AG09309 (cell line): ENCODE measurements at regions not wholly inside any gene's neighbourhood (a gene's known extent, or its start where the extent isn't known, plus 50 kb on each side); places are given as distances from the start of the nearest gene placed in this dataset.
"Not testable (repeated sequence)": the region's sequence is repeated elsewhere in the genome, so short reads cannot be mapped to it uniquely, and the experiment has no call there.

Experiments used
- DNase-seq: peaks from one replicate; pipeline ENCODE4 v3.0.0-alpha.2; 2010; ENCODE audit warnings: low read depth
- H3K4me3 ChIP-seq: 2 replicates; pipeline ENCODE4 v1.5.1; 2011; ENCODE audit warnings: mild to moderate bottlenecking, low read depth, low read length, moderate library complexity; ENCODE audit not compliant: control insufficient read depth
- TF ChIP-seq, protein P1 (sequence below): IDR thresholded peaks from 2 replicates; pipeline ENCODE4 v1.5.1; 2011; ENCODE audit warnings: mild to moderate bottlenecking, low read depth, low read length, inconsistent platforms; ENCODE audit not compliant: insufficient read depth, control insufficient read depth; ENCODE audit errors: missing control alignments

DNA sequence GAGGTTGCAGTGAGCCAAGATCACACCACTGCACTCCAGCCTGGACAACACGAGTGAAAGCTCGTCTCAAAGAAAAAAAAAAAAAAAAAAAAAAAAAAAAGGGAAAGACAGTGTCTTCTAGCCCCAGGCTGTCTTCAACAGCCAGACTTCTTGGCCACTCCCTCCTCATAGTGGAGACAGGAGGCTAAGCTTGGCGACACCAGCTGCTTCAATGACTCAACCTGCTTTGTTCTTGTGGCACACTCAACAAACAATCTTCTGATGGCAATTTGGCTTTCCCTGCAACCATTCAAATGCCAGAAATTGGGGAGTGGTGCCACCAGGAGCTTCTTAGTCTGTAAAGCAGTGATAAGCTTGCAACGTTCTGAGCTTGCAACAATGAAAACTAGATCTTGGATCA, 290.4 kb upstream of the DYNLRB2 start:
- TF ChIP-seq, protein P1, sequence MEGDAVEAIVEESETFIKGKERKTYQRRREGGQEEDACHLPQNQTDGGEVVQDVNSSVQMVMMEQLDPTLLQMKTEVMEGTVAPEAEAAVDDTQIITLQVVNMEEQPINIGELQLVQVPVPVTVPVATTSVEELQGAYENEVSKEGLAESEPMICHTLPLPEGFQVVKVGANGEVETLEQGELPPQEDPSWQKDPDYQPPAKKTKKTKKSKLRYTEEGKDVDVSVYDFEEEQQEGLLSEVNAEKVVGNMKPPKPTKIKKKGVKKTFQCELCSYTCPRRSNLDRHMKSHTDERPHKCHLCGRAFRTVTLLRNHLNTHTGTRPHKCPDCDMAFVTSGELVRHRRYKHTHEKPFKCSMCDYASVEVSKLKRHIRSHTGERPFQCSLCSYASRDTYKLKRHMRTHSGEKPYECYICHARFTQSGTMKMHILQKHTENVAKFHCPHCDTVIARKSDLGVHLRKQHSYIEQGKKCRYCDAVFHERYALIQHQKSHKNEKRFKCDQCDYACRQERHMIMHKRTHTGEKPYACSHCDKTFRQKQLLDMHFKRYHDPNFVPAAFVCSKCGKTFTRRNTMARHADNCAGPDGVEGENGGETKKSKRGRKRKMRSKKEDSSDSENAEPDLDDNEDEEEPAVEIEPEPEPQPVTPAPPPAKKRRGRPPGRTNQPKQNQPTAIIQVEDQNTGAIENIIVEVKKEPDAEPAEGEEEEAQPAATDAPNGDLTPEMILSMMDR: no peak

DNA sequence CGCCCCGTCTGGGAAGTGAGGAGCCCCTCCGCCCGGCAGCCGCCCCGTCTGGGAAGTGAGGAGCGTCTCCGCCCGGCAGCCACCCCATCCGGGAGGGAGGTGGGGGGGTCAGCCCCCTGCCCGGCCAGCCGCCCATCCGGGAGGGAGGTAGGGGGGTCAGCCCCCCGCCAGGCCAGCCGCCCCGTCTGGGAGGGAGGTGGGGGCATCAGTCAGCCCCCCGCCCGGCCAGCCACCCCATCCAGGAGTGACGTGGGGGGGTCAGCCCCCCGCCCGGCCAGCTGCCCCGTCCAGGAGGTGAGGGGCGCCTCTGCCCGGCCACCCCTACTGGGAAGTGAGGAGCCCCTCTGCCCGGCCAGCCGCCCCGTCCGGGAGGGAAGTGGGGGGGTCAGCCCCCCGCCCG, 297.5 kb upstream of the DYNLRB2 start:
- H3K4me3 ChIP-seq, DNase-seq: not testable (repeated sequence)

More for the DNA sequence above, 290.4 kb upstream of the DYNLRB2 start:
- DNase-seq: no peak
- no peak overlapping the region for H3K4me3 ChIP-seq

DNA sequence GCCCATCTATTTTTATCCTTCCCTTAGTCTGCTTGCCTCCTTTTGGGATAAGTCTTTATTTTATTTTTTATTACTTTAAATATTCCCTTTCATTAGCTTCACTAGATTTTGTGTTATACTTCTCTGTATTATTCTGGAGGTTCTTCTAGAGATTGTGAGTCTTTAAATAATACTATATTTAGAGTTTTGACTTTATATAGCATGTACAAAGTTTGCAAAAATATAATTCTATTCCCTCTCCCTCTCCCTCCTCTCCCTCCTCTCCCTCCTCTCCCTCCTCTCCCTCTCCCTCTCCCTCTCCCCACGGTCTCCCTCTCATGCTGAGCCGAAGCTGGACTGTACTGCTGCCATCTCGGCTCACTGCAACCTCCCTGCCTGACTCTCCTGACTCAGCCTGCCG, 298.5 kb upstream of the DYNLRB2 start:
- H3K4me3 ChIP-seq, DNase-seq: not testable (repeated sequence)

DNA sequence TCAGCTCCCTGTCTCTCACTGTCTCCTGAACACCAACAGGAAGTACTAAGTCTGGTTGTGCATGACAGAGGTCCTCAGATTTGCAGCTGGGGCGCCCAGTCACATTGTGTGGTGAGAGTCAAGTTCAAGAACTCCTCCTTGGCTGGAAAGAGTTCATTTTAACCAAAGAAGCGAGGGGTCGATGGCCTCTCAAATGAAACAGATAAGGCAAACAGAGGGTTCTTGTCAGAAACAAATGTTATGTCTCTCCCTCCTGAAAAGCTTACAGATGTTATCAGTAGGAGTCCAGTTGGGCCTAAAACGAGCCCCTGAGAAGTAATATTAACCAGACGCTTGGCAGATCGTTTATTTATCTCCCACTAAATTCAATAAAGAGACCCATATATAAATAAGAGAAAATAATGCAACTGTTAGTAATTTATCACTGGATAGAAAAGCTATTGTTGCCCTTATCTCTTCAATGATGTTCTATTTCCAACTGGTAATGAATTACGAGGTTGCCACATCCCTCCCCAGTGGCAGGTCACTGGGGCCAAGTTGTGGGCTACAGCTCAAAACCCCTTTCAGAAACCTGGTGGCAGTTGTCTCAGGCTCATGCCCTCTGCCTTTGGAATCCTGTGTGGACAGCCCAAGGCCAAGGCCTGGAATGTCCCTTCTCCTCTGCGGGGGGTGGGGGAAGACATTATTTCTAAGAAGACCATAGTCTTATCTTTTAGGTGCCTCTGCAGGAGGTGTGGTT, 307.5 kb upstream of the DYNLRB2 start:
- no peak for DNase-seq
- TF ChIP-seq, protein P1: no peak
- H3K4me3 ChIP-seq: no peak overlapping the region

DNA sequence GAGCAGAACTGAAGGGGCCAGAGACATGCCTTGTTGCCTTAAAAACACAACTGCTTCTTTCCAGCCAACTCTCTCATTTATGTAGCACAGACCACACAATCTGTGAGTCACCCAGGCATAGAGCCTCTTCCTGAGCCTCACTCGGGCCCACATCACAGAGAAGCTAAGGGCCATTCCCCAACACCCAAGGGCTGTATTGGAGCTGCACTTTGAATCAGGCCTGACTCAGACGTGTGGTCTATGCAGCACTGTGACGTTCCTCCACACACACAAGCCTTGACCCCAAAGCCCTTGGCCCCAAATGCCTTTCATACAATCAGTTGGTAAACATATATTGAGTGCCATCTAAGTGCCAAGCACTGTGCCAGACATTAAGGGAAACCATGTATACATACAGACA, 308.9 kb upstream of the DYNLRB2 start:
- peak; percentile 63 for DNase-seq
- TF ChIP-seq, protein P1: no peak
- H3K4me3 ChIP-seq: no peak overlapping the region

DNA sequence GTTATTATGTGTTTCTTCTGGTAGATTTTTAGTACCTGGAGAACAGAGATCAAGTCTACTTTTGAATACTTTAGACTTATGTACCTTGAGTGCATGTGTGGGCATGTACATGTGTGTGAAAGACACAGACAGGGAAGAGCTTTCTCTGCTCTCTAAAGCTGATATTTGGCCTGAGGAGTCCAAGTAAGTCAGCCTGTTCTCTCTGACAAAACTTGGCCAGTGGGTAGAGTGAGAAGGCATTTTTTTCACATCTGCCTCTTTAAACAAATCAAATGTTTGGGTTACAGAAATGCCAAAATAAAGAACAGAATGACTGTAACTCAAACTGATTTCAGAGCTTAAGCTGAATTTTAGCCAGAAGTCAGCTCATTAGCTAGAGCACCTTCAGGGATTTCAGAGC, 309.7 kb upstream of the DYNLRB2 start:
- DNase-seq: no peak
- no peak overlapping the region for H3K4me3 ChIP-seq
- TF ChIP-seq, protein P1: no peak

DNA sequence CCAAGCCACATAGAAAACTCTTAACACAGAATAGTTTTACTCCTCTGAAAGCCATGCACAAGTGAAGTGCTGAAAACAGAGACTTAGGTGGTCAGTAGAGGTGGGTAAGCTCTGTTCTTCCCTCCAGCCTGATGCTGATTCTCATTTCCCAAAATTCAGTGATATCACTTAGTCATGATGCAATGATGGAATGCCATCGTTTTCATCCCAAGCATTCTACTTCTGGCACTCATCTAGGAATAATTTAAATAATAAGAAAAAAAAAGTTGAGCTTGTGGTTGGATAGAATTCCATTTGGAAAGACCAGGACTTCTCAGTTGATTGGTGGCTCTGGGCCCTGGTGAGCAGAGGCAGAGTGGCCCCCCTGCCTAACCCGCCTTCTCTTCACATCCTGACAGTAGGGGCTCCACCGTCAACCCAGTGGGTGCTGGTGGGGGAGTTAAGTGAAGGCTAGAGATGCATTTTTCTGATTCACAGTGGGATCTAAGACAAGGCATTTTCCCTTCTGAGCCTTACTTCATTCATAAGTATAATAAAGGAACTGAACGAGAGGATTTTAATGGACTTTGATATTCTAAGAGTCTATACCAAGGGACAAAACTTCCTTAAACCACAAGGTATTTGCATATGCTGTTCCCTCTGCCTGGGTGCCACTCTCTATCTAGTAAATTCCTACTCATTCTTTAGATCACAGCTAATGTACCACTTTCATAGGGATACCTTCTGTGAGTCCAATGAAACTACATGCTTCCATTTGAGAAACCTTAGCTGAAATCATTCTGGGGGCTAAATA, 310.3 kb upstream of the DYNLRB2 start:
- TF ChIP-seq, protein P1: no peak
- H3K4me3 ChIP-seq: no peak overlapping the region
- no peak for DNase-seq
